ENCODE measurements at regions not wholly inside any gene's neighbourhood (a gene's known extent, or its start where the extent isn't known, plus 50 kb on each side); places are given as distances from the start of the nearest gene placed in this dataset.
A peak's percentile ranks its signal among the peaks of the same experiment; 100 is the strongest.

DNA sequence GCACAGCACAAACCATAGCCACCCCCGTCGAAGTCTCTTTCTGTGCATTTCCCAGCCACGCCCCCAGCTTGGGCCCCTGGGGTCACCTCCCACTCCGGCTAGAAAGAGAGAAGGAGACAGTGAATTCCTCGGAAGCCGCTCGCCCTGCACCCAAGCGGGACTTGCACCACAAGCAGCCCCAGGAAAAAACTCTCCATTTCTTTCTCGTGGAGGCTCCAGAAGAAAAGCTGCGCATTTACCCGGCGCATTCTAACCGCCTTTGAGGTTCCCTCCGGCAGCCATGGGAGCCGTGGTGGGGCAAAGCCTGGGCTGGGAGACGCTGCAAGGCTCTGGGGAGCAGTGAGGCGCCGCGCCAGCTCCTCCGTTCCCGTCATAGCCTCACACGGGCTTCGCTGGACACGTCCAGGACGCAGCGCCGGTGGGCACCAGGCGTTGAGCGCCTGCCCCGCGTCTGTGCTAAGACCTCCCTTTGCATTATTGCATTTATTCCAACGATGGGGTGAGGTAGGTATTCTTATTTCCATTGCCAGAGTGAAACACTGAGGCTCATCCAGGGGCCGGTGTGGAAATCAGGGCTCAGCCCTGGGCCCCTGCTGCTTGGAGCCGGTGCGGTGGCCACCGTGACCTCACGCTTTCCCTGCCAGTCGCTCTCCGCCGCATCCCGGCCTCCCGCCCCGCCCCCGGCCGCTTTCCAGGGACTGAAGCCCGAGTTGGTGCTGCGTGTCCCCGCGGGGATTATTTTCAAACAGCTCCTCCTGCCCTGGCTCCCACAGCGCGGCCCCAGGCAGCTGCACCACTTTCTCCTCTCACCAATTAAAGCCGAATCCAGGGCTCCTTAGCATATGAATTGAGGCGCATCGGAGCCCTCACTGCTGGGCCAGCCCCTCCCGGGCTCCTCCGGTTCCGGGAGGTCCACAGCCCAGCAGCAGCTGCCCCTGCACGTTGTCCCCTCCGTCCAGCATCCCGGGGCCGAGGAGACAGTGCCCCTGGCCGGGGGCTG lies 148.3 kb upstream of the AFDN start:
- CTCF ChIA-PET: no interaction called here
- H2AFZ ChIP-seq (ENCODE audit: low read depth, low read length): peak overlapping the region; percentile 15
- intact Hi-C loops (cut with micrococcal nuclease): loop anchor here (1.0 to 5.0 kb wide), 3 partner anchors 21 to 681 kb away; partner anchors contain the start of genes AFDN and CEP43

GRCh38 chr6:167679122-167679736 lies 147.5 kb upstream of the AFDN start:
- no peak for DNase-seq (ENCODE audit: low read depth, low spot score)
- H3K4me2 ChIP-seq (ENCODE audit: insufficient read depth, low read length): no peak overlapping the region
- FAIRE-seq: no peak
- peaks cover 44% of the 10 kb centered on the region for H3K4me1 ChIP-seq (ENCODE audit: control insufficient read depth, extremely low read depth, insufficient read depth, low read length)
- intact Hi-C loops (cut with micrococcal nuclease): loop anchor here (5.0 kb wide), 2 partner anchors 148 to 682 kb away; partner anchors contain the start of genes AFDN and CEP43
- H4K20me1 ChIP-seq (replicated peaks; ENCODE audit: control insufficient read depth, extremely low read depth, insufficient read depth, low read length): no peaks in the 10 kb centered on the region
- peaks cover 0 to 4% of the 10 kb centered on the region in 2 experiments for H3K27me3 ChIP-seq (ENCODE audit: control insufficient read depth in 2 of 2, insufficient read depth in 2 of 2, low read length in 2 of 2)
- H3K9me1 ChIP-seq (replicated peaks; ENCODE audit: control insufficient read depth, extremely low read depth, insufficient read depth, low read length): no peaks in the 10 kb centered on the region
- ChIA-PET CTCF (no interaction called here), POLR2A (no interaction called here)
- H3K4me3 ChIP-seq (replicated peaks in 1 of 3; ENCODE audit: insufficient read depth in 1 of 3, low read depth in 1 of 3, low read length in 3 of 3): no peak overlapping the region
- no peak overlapping the region for H2AFZ ChIP-seq (ENCODE audit: low read depth, low read length)
- no TSS peak for BruUV-seq (replicated peaks)
- H3K9me3 ChIP-seq (replicated peaks; ENCODE audit: control insufficient read depth, insufficient read depth, low read length): no peaks in the 10 kb centered on the region
- dilution Hi-C loops (cut with MboI; ENCODE audit: extremely low pct_ligation_motif_present, low sequenced_read_pairs): no loop called here
- H3K9ac ChIP-seq (replicated peaks; ENCODE audit: extremely low read depth, insufficient read depth, low read length): no peak overlapping the region
- H3K36me3 ChIP-seq (ENCODE audit: control insufficient read depth in 2 of 2, extremely low read depth in 1 of 2, insufficient read depth in 2 of 2, low read length in 2 of 2): no peaks in the 10 kb centered on the region
- TF ChIP-seq JUN (IDR thresholded peaks at IDR 0.05; ENCODE audit: borderline replicate concordance, insufficient read depth, insufficient read length, low read depth) (no peak), POLR2AphosphoS5 (IDR thresholded peaks at IDR 0.05; ENCODE audit: insufficient read depth, low read depth, low read length) (no peak), GATA2 (IDR thresholded peaks at IDR 0.05; ENCODE audit: insufficient read depth, insufficient read length, low read depth, low read length) (no peak), CTCF (IDR thresholded peaks at IDR 0.05; ENCODE audit: extremely low read depth in 1 of 2, insufficient read depth in 1 of 2, low read depth in 1 of 2, low read length in 2 of 2) (no peak), MAX (IDR thresholded peaks at IDR 0.05; ENCODE audit: insufficient read depth, insufficient read length) (no peak), EZH2 (IDR thresholded peaks at IDR 0.05; ENCODE audit: borderline replicate concordance, low read depth, low read length, severe bottlenecking) (no peak), FOS (IDR thresholded peaks at IDR 0.05; ENCODE audit: borderline replicate concordance, insufficient read depth, low read length) (no peak), MYC (IDR thresholded peaks at IDR 0.05; ENCODE audit: low read depth, low read length) (no peak), POLR2A (IDR thresholded peaks at IDR 0.05; ENCODE audit: low read depth, low read length) (no peak)
- no peaks in the 10 kb centered on the region for H3K79me2 ChIP-seq (ENCODE audit: control insufficient read depth, insufficient read depth, low read length)
- H3K27ac ChIP-seq (ENCODE audit: insufficient read depth, low read depth, low read length): no peak overlapping the region

More for the DNA sequence above, 148.3 kb upstream of the AFDN start:
- no peaks in the 10 kb centered on the region for H3K79me2 ChIP-seq (ENCODE audit: control insufficient read depth, insufficient read depth, low read length)
- H3K4me3 ChIP-seq (replicated peaks in 1 of 3; ENCODE audit: insufficient read depth in 1 of 3, low read depth in 1 of 3, low read length in 3 of 3): no peak overlapping the region
- H3K9ac ChIP-seq (replicated peaks; ENCODE audit: extremely low read depth, insufficient read depth, low read length): no peak overlapping the region
- H3K9me1 ChIP-seq (replicated peaks; ENCODE audit: control insufficient read depth, extremely low read depth, insufficient read depth, low read length): no peaks in the 10 kb centered on the region
- H4K20me1 ChIP-seq (replicated peaks; ENCODE audit: control insufficient read depth, extremely low read depth, insufficient read depth, low read length): no peaks in the 10 kb centered on the region
- no peaks in the 10 kb centered on the region for H3K36me3 ChIP-seq (ENCODE audit: control insufficient read depth in 2 of 2, extremely low read depth in 1 of 2, insufficient read depth in 2 of 2, low read length in 2 of 2)
- POLR2A ChIA-PET: no interaction called here
- TF ChIP-seq FOS (IDR thresholded peaks at IDR 0.05; ENCODE audit: borderline replicate concordance, insufficient read depth, low read length) (no peak), EZH2 (IDR thresholded peaks at IDR 0.05; ENCODE audit: borderline replicate concordance, low read depth, low read length, severe bottlenecking) (peak; percentile 41)
- H3K4me2 ChIP-seq (ENCODE audit: insufficient read depth, low read length): no peak overlapping the region
- no TSS peak for BruUV-seq (replicated peaks)
- FAIRE-seq: no peak
- dilution Hi-C loops (cut with MboI; ENCODE audit: extremely low pct_ligation_motif_present, low sequenced_read_pairs): no loop called here
- H3K27me3 ChIP-seq (ENCODE audit: control insufficient read depth in 2 of 2, insufficient read depth in 2 of 2, low read length in 2 of 2): peaks cover 0 to 4% of the 10 kb centered on the region in 2 experiments
- no peak overlapping the region for H3K27ac ChIP-seq (ENCODE audit: insufficient read depth, low read depth, low read length)
- peak; percentile 36 for DNase-seq (ENCODE audit: low read depth, low spot score)
- H3K4me1 ChIP-seq (ENCODE audit: control insufficient read depth, extremely low read depth, insufficient read depth, low read length): peaks cover 36% of the 10 kb centered on the region
- no peaks in the 10 kb centered on the region for H3K9me3 ChIP-seq (replicated peaks; ENCODE audit: control insufficient read depth, insufficient read depth, low read length)

All from endothelial cell of umbilical vein (primary cell).